ENCODE measurements at regions not wholly inside any gene's neighbourhood (a gene's known extent, or its start where the extent isn't known, plus 50 kb on each side); places are given as distances from the start of the nearest gene placed in this dataset.

DNA sequence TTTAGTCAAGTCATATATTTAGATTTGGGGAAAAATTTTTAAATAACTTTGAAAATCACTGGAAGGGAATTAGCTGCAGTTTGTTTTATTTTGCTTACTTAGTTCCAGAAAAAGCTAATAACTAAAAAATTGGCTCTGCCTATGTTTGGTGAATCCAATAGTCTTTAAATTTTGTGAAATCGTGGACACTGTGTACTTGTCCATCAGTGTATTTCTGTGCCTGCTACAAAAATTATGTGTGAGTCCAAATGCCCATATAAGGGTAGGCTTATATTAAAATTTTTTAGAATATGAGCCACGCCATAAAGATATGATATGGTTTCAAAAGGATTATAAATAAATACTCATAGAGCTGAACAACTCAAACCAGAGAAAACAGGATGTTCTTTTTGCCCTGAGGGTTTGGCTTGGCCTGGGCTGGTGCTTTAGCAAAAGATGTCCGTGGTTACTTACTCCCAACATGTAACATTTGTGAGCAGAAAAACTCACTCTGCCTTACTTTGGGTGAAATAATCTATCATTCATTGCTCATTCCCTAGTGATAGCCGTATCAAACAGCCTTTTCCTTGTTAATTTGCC, 133.2 kb upstream of the PRLR start (continued):
- TF ChIP-seq KDM1A (IDR thresholded peaks at IDR 0.05; ENCODE audit: borderline replicate concordance, low read length): no peak
- no peak for TF ChIP-seq PHF8 (conservative IDR thresholded peaks at IDR 0.05; ENCODE audit: low read depth, low read length)
- no peak for TF ChIP-seq ASH2L (IDR thresholded peaks at IDR 0.05; ENCODE audit: low read length)
- no peak for TF ChIP-seq CBX5 (IDR thresholded peaks at IDR 0.05; ENCODE audit: low read depth, low read length)
- TF ChIP-seq RXRA (IDR thresholded peaks at IDR 0.05; ENCODE audit: insufficient read depth, low read depth, low read length): no peak

Data from H1 (cell line).